Kidney glomerular epithelial cell (primary cell): ENCODE measurements at regions not wholly inside any gene's neighbourhood (a gene's known extent, or its start where the extent isn't known, plus 50 kb on each side); places are given as distances from the start of the nearest gene placed in this dataset.

Experiments used
- DNase-seq: peaks from one replicate; lab custom pipeline; 2025; lab: John Stamatoyannopoulos, UW

DNA sequence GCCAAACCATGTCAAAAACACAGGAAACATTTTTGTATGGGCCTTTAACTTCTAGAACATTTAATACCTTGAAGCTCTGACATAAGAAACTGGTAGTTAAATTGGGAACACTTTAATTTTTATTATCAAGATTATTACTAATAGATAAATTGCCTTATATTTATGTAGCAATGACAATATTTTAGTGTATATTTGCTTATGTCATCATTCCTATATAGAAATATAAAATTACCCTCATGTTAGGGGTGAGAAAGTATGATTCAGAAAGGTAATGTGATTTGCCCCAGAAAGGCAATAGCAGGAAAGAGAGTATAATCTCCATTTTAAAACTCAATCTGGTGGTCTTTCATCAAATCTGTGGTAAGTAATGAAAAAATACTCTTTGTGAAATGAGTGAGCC lies 147.4 kb downstream of the IL15 start:
- no peak for DNase-seq

DNA sequence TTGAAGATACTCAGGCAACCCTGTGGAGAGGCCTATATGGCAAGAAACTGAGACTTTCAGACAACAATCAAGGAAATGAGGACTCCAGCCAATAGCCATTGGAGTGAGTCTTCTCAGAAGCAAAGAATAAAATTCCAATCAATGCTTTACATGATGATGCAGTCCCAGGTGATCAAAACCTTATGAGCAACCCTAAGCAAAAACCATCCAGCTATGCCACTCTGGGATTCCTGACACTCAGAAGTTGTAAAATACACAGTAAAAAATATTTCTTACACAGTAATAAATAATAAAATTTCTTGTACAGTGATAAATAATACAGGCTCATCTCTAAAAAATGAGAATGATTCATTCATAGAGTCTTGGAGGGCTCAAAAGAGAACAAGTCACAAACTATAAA lies 150.6 kb downstream of the IL15 start:
- peak; percentile 14 for DNase-seq

DNA sequence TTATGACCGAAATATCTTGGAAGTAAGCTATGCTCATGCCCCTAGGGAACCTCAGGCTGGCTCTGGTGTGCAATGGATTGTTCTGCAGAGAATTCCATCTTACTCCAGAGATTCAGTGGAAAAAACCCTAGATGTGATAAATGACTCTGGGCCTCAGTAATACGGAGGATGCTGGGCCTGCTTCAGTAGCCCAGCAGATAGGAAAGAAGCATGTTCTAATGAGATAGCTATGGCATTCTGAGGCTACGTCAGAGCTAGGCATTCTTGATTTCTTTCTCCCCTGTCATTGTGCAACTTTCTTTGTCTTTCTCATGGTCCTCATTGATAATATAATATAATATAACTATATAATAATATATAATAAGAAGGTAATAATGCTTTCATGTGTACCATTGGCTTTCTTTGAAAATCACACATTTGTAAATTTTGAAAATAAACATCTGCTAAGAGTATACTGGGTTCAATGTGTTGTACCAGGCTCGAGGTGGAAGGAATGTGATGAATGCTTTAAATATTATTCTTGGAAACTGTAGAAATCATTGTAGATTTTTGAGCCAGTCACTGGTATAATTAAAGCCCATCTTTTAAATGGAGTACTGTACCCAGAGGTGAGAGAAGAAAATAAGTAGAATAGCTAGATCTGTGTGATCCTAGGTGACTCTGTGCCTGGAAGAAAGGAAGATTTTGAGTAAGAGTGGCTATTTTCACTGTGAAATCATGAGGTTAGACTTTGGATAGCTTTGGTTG lies 152.0 kb downstream of the IL15 start:
- DNase-seq = peak; percentile 66

DNA sequence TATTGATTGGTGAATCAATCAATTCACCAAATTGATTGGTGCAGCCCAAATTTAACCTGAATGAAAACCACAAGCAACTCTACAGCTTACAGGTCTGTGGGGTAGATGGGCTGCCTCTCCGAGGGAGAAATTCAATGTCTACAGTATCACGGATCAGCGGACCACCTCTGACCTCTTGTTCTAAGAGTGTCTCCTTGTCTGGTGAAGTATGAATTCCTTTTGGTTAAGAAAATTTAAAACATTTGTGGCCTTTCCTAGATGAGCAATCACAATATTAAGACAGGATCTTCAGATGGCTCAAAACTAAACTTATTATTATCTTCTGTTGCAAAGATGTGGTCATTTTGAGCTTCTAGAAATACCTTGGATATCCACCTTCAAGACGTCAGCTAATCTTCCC lies 153.3 kb downstream of the IL15 start:
- peak; percentile 40 for DNase-seq

DNA sequence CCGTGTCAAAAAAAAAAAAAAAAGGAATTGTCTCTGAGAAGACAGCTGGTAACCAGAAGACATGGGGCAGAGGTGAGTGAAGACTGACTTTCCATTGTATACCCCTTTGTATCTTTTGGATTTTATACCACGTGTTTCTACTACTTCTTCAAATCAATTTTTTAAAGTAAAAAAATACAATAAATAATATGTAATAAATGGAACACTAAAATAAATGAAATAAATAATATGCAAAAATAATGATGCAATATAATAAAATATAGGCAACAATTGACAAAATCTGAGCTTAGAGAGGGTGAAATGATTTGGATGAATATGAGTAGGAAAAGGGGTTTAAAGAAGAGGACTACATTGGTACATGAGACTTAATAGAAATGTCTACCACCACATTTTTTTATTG lies 155.8 kb downstream of the IL15 start:
- no peak for DNase-seq

GRCh38 chr4:141797966-141798365 lies 161.6 kb downstream of the IL15 start:
- no peak for DNase-seq

DNA sequence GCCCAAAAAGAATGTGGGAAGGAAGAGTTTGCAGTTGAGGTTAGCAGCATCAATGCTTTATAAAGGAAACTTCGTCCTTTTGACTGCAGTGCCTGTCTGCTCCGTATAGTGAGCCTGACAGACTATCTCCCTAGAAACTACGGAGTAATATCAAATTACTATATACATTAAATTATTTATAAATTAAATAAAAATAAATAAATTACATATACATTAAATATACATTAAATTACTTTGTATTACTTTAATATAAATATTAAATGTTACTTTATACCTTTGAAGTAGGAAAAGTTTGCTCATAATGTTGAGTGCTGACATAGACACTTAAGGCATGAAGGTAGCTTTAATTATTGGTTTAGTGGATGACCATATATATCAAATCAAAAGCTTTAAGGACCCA lies 165.2 kb downstream of the IL15 start:
- DNase-seq = no peak

DNA sequence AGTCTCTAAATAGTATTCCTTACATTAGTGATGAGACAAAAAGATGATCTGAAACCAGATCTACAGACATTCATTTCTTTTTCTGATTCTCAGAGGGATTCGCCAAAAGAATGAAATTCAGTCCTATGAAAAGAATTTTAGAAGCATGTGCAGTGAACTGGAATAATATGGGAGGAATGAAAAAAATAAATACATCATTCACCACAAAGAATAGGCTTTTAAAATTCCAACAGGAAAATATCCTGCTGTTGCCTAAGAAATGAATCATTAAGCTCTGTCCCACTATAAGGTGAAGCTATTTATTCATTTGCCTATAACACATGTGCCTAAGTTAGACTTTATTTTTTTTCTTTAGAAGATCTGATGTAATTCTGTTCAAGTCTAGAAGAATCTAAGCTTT lies 165.9 kb downstream of the IL15 start:
- peak; percentile 96 for DNase-seq

DNA sequence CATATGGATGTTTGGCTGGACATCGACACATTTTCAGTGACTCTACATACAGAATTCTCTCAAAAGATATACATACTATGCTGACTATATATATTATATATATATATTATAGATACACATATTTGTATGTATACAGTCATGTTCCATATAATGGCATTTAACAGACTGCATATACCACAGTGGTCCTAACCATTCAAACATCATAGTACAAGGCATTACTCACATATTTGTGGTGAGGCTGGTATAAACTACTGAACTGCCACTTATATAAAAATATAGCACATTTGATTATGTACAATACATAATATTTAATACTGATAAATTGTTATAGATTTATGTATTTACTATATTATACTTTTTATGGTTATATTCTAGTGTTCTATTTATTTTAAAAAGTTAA lies 168.5 kb downstream of the IL15 start:
- DNase-seq = no peak

DNA sequence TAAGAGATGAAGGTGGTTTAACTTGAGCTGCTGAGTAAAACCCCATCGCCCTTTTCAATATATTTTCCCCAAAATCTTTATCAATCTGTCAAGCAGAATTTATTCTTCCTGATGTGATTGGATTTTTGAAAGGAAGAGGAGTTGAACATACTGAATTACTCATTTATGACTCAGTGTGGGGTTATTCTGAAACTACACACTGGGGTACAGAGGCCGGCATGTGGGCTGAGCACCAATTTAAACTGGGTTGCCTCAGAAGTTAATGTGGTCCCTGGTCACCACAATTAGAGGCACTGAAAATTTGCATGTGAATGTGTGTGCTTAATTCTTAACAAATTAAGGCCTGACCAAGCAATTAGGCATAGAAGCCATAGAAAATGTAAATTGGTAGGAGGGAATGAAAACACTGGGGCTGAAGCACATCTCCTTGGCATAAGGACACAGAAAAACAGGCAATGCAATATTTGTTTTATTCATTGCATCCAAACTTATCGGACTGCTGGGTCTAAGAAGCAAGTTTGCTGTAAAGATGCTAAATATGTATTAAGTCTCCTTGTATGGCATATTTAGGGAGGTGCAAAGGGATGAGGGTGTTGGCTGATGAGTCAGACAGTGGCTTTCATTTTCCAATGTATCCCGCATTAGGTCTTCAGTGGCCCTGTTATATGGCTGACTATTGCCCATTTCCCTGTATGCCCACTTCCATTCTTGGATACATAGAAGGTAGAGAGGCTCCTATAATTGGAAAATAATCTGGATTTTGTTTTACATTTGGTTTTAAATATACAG lies 170.9 kb downstream of the IL15 start:
- DNase-seq = peak; percentile 12

DNA sequence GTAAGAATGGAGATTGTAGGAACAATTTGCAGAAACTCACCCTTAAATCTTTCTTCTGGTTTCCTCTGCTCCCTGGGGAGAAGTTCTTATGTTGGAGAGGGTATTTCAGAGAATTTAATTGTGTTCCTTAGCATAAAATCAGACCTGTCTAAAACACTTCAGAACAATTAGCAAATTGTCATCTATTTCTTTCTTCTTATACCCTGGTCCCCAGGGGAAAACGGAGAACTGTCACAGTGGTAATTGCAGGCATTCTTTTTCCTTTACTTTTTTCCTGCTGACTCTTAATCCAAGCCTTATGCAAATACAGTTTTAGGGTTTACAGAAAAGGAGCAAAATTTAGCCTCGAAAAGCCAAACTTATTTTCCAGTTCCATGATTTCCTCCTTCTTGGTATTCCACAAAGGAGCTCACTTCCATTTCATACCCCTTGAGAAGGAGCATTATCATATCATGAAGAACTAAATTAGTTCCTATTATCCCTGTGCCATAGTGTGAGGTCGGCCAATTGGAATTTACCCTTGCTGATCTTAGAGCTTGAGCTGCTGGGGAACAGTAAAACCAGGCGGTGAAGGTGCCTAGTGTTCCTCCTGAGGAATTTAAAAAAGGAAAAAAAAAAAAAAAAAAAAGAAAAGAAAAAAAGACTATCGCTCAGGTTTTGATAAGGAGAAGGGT lies 173.8 kb downstream of the IL15 start:
- no peak for DNase-seq

- DNase-seq = no peak
These were observed 174.5 kb downstream of the IL15 start for GRCh38 chr4:141810712-141811375.

DNA sequence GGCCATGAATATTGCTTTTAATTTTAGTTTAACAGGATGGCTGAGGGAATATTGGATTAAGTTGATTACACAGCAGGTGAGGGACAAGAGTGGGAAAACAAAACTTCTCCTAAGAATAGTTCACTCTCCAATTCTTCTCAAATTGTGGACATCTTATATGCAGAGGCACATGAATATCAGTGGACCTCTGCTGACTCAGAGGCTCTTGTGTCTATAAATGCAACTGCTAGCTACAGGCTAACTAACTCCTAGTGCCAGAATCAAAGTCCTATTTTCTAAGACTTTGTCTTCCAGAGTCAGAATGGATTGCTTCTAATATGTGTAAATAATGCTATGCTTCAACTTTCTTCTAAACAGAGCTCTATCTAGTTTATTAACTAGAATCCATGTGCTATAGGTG lies 175.8 kb downstream of the IL15 start:
- no peak for DNase-seq

GRCh38 chr4:141814499-141814898 lies 178.1 kb downstream of the IL15 start:
- no peak for DNase-seq

- DNase-seq = no peak
These were observed 179.3 kb downstream of the IL15 start for GRCh38 chr4:141815646-141816045.

DNA sequence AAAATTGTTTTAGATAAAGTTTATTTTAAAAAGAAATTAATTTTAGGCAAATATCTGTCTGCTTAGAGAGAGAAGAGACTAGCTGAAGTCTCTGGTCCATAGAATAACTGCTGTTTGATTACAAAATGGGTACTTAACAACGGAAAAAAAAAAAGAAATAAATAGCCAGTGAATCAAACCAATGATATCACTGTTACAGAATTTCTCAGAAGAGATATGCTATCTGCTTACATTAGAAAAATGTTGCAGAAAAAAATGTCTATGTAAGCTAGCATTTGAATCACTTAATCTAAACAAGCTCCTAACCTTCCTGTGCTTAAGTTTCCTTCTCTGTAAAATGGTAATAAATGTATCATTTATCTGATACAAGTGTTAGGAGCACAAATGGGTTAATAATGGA lies 189.9 kb downstream of the IL15 start:
- no peak for DNase-seq

GRCh38 chr4:141833209-141833608 lies 196.8 kb downstream of the IL15 start:
- no peak for DNase-seq

DNA sequence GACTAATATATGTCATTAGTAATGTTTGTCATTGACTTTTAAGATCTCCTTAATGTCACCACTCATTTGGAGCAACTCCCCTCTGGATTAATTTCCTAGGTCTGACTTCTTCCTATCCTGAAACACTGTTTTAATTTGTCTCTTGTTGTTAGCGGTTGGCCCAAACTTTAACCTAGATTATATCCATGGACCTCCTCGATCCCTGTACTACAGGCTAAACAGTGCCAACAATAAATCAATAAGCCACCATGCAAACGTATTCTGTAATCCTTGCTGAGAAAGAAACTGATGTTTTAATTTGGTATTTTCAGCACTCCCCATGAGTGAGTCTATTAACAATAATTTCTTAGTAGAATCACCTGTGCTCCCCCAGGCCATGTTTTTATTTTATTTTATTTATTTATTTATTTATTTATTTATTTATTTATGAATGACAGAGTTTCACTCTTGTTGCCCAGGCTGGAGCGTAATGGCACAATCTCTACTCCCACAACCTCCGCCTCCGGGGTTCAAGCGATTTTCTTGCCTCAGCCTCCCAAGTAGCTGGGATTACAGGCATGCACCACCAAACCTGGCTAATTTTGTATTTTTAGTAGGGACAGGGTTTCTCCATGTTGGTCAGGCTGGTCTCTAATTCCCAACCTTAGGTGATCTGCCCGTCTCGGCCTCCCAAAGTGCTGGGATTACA lies 204.1 kb downstream of the IL15 start:
- no peak for DNase-seq

- no peak for DNase-seq
These were observed 206.8 kb downstream of the IL15 start for GRCh38 chr4:141843136-141843535.

GRCh38 chr4:141845901-141846300 lies 209.5 kb downstream of the IL15 start:
- no peak for DNase-seq

DNA sequence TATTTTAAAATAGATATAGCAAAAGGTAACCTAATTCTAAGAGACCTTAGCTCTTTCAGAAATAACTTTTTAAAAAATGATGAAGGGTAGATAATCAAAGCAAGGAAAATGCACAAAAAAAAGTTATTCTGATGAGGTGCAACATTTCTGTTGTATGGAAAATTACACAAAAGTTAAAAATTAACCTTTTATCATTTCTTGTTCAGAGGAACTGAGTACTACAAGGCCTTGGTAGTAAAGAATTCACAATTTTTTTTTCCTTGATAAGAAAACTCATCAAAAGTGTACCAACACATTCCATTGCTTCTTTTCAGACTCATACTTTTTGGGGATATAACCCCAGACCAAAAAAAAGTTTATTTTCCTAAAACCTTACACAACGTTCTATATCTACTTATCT lies 213.0 kb downstream of the IL15 start:
- no peak for DNase-seq

DNA sequence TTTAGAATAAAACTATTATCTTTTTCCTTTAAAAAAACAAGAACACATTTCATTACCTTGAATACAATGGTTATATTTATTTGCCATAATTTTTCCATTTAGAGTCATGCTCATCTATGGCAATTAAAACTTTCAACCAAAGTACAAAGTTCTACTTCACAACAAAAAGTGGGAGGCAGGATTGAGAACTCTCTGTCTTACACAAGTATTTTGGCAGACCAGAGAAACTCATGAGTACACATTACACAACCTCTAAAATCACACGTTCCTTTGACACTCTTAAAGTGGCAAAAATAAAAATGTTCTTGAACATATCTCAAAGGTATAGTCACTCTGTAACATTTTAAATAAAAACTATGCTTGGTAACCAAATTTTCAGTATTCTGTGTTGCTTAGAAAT lies 213.4 kb downstream of the IL15 start:
- DNase-seq = no peak
